Lower lobe of right lung (tissue), 2 donors: ENCODE measurements at regions not wholly inside any gene's neighbourhood (a gene's known extent, or its start where the extent isn't known, plus 50 kb on each side); places are given as distances from the start of the nearest gene placed in this dataset.

Experiments
- ATAC-seq, 2 donors: fragments of 200-7000 bp; cut with Tn5 transposase; one replicate each; pipeline ENCODE4 v1.9.1; 2020 to 2022; ENCODE audit warnings: mild to moderate bottlenecking in 2 of 2, moderate library complexity in 2 of 2
- DNase-seq: peaks from one replicate; pipeline ENCODE4 v3.0.0-alpha.2; 2020
- H3K27ac ChIP-seq: fragments of 200-600 bp; one replicate; pipeline ENCODE4 v1.8.0; 2022
- H3K27me3 ChIP-seq: fragments of 200-600 bp; one replicate; pipeline ENCODE4 v1.8.0; 2022; ENCODE audit warnings: low read depth
- H3K36me3 ChIP-seq: fragments of 200-600 bp; one replicate; pipeline ENCODE4 v1.8.0; 2022; ENCODE audit warnings: mild to moderate bottlenecking
- H3K4me1 ChIP-seq: fragments of 200-600 bp; one replicate; pipeline ENCODE4 v1.8.0; 2022
- H3K4me3 ChIP-seq: fragments of 200-600 bp; one replicate; pipeline ENCODE4 v1.8.0; 2022; ENCODE audit warnings: mild to moderate bottlenecking
- H3K9me3 ChIP-seq: fragments of 200-600 bp; one replicate; pipeline ENCODE4 v1.8.0; 2022
- CTCF ChIP-seq: fragments of 200-600 bp; IDR thresholded peaks from one replicate; pipeline ENCODE4 v1.8.0; 2022; ENCODE audit warnings: antibody characterized with exemption, mild to moderate bottlenecking
- intact Hi-C: fragments of 100-400 bp; cut with DNase I; formaldehyde crosslinking; loops from one replicate; pipeline ENCODE4 v1.11.0; 2022
- donor health status: DM: no; HTN: yes; CAD: no; lungs with severe emphysema.

GRCh38 chr6:164005004-164005711 is 590.6 kb downstream of the QKI start:
- no peak for ATAC-seq
- Histone ChIP-seq H3K36me3 (no peaks in the 10 kb centered on the region), H3K27ac (no peak overlapping the region), H3K27me3 (no peaks in the 10 kb centered on the region), H3K9me3 (no peaks in the 10 kb centered on the region), H3K4me3 (no peak overlapping the region), H3K4me1 (no peaks in the 10 kb centered on the region)
- no peak for DNase-seq
- intact Hi-C loops = no loop called here
- no peak for TF ChIP-seq CTCF

- DNase-seq = no peak
- no peak for ATAC-seq
- intact Hi-C loops = no loop called here
- no peak for TF ChIP-seq CTCF
- no peaks in the 10 kb centered on the region for H3K9me3 ChIP-seq
- H3K27me3 ChIP-seq = no peaks in the 10 kb centered on the region
- no peaks in the 10 kb centered on the region for H3K4me1 ChIP-seq
- no peak overlapping the region for H3K27ac ChIP-seq
- no peak overlapping the region for H3K4me3 ChIP-seq
- no peaks in the 10 kb centered on the region for H3K36me3 ChIP-seq
Observed at GRCh38 chr6:164000276-164000675, 585.8 kb downstream of the QKI start.

- no peak for TF ChIP-seq CTCF
- intact Hi-C loops = no loop called here
- Histone ChIP-seq H3K27me3 (no peaks in the 10 kb centered on the region), H3K4me3 (no peak overlapping the region), H3K36me3 (no peaks in the 10 kb centered on the region), H3K9me3 (no peaks in the 10 kb centered on the region), H3K27ac (no peak overlapping the region), H3K4me1 (no peaks in the 10 kb centered on the region)
- DNase-seq (no peak), ATAC-seq (no peak)
Observed at GRCh38 chr6:163999475-164000125, 585.1 kb downstream of the QKI start.

GRCh38 chr6:163998496-163998895 is 584.0 kb downstream of the QKI start:
- no peaks in the 10 kb centered on the region for H3K36me3 ChIP-seq
- H3K27ac ChIP-seq = no peak overlapping the region
- H3K4me1 ChIP-seq = no peaks in the 10 kb centered on the region
- no peak for DNase-seq
- no peaks in the 10 kb centered on the region for H3K27me3 ChIP-seq
- no peak for TF ChIP-seq CTCF
- no peaks in the 10 kb centered on the region for H3K9me3 ChIP-seq
- ATAC-seq = no peak
- H3K4me3 ChIP-seq = no peak overlapping the region
- intact Hi-C loops = no loop called here

GRCh38 chr6:163996491-163996890 is 582.0 kb downstream of the QKI start:
- intact Hi-C loops = no loop called here
- no peak for ATAC-seq

More at GRCh38 chr6:163996491-163996890, 582.0 kb downstream of the QKI start:
- Histone ChIP-seq H3K4me3 (no peak overlapping the region), H3K36me3 (no peaks in the 10 kb centered on the region), H3K27me3 (no peaks in the 10 kb centered on the region), H3K4me1 (no peaks in the 10 kb centered on the region), H3K9me3 (no peaks in the 10 kb centered on the region), H3K27ac (no peak overlapping the region)
- no peak for DNase-seq
- no peak for TF ChIP-seq CTCF
